HG03139 (cell line): ENCODE measurements at regions not wholly inside any gene's neighbourhood (a gene's known extent, or its start where the extent isn't known, plus 50 kb on each side); places are given as distances from the start of the nearest gene placed in this dataset.
"Not testable (repeated sequence)": the region's sequence is repeated elsewhere in the genome, so short reads cannot be mapped to it uniquely, and the experiment has no call there.

Source experiments
- ATAC-seq: cut with Tn5 transposase; IDR thresholded peaks from one replicate; pipeline ENCODE4 v1.9.1; 2021; ENCODE audit not compliant: unreplicated experiment

DNA sequence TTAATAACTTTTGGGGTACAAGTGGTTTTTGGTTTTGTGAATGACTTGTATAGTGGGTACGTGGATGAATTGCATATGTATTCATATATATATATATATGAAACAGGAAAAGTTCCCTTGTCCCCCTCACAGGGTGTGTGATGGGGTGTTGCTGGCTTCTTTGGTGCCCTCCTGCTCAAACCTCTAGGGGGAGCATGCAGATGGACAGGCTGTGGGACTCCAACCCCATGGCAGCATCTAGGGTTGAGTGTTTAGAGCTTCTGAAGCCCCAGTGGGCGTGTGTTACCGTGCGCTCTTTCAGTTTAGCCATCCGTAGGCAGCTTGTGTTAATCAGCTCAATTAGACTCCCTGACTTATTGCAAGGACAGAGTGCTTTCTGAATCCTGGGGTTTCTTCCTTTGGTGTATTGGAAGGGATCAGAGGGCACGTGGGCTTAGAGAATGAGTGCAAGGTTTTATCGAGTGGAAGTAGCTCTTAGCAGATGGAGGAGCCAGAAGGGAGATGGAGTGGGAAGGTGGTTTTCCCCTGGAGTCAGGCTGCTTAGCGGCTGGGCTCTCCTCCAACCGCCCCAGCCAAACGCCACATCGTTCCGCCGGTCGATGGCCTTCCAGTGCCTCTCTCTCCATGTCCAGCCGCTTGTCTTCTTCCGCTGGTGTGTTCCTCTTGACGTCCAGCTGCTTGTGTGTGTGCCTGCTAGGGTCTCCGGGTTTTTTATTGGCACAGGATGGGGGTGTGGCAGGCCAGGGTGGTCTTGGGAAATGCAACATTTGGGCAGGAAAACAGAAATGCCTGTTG, 674.4 kb upstream of the LCORL start:
- ATAC-seq: no peak

GRCh38 chr4:18691431-18692200, 670.1 kb upstream of the LCORL start:
- no peak for ATAC-seq

DNA sequence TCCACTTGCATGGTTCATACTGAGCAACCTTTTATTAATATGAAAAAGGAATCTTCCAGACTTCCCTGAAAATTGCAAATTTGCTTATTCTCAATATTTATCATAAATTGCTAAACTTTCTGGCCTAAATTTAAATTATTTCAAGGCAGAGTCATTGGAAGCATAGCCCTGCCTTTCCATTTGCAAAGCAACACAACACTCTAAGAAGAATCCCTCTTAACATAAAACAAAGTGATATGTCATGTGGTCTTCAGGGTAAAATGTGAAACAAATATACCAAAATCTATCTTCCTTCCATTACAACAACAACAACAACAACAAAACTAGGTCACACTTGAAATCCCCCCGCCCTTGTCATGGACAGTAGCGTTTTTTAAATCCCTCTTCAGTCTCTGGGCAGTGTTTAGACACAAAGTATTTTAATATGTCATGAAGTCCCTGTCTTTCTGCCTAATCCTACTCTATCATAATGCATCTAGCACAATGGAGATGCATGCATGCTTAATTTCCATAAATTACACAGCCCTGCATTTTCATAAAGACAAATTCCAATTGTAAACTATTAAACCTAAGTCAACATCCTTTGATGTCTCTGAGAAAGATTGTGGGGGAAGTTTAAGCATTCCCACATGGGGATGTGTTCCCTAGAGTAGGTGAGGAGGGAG, 668.9 kb upstream of the LCORL start:
- no peak for ATAC-seq

- ATAC-seq: peak; percentile 76
Observed at GRCh38 chr4:18689308-18690115, 668.0 kb upstream of the LCORL start.

DNA sequence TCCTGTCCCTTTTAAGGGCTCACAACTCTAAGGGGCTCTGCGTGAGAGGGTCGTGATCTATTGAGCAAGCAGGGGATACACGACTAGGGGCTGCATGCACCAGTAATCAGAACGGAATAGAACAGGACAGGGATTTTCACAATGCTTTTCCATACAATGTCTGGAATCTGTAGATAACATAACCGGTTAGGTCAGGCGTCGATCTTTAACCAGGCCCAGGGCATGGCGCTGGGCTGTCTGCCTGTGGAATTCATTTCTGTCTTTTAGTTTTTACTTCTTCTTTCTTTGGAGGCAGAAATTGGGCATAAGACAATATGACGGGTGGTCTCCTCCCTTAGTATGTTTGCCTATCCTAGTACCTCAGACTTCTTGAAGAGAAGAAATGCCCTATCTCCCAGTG, 666.8 kb upstream of the LCORL start:
- not testable (repeated sequence) for ATAC-seq

DNA sequence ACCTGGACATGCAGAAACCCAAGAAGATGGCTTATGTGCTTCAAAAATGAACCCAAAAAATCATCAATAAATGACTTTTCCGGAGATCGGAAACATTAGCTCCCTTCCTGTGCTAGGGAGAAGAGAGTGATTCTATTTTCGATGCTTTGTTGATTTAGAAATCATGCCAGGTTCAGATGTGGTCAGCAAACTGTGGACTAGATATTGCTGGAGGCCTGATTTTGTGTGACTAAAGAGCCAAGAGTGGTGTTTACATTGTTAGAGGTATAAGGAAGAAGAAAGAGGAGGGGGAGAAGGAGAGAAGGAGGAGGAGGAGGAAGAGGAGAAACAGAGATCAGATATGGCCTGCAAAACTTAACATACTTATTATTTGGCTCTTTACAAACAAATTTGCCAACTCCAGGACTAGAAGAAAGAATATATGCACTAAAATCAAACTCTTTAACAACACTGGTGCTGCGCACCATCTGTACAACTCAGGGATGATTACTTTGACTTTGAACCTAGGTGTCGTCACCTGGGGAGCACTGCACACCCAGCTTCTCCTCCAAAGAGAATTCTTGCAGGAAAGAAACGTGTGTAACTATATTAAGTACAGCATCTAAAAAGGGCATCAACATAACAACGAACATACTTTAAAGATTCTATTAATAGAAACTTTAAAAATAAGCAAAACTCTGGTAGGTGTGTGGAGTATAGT, 664.9 kb upstream of the LCORL start:
- ATAC-seq: no peak

GRCh38 chr4:18684932-18685331, 663.4 kb upstream of the LCORL start:
- no peak for ATAC-seq

GRCh38 chr4:18676526-18676915, 655.0 kb upstream of the LCORL start:
- no peak for ATAC-seq

DNA sequence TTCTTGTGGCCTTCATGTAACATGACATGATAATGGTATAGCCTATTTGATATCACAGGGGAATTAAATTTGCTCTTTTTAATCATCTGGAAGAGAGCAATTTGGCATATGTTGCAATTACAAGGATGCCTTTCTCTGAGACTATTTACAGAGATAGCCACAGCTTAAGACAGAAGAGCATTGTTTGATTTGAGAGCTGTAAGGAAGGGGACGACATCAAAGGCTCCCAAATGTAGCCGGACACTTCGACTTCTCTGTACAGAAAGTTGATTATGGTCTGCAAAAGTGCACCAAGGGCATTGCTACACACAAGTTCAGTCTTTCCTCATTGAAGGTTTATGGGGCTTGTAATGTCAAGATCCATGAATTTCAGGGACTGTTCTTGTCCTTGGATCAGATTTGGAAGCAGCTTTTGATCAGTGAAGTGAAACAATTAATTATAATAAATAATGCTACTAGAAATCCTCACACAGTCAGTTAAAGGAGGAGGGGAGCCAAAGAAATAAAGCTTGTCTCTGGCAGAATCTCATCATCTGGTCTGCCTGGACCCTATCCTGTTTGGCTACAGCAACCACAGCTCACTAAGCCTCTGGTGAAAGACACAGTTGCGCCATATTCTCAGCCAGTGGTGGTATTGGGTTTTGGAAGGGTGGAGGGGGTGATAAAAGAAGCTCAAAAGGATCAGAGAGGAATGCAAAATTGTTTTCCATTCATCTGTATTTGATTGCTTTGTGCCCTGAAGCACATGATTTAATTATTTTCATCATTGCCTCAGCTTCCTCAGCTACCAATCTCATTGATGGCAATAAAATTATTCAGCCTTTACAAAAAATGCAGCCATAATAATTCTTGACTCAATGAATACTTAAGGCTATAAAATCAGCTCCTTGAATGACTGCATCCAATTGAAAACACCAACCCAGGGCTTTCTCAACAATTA, 654.3 kb upstream of the LCORL start:
- no peak for ATAC-seq

DNA sequence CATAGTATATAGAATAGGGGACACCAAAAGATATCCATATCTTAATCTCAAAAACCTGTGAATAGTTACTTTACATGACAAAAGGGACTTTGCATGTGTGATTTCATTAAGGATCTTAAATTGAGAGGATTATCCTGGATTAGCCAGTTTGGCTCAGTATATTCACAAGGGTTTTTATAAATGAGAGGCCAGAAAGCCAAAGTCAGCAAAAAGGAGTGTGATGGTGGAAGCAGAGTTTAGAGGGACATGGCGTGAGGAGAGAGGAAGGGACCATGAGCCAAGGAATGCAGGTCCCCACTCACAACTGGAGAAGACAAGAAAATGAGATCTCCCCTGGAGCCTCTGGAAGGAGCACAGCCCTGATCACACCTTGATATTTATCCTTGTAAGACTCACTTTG, 648.5 kb upstream of the LCORL start:
- ATAC-seq: no peak

GRCh38 chr4:18669390-18669789, 647.8 kb upstream of the LCORL start:
- no peak for ATAC-seq

GRCh38 chr4:18666322-18666721, 644.8 kb upstream of the LCORL start:
- no peak for ATAC-seq

DNA sequence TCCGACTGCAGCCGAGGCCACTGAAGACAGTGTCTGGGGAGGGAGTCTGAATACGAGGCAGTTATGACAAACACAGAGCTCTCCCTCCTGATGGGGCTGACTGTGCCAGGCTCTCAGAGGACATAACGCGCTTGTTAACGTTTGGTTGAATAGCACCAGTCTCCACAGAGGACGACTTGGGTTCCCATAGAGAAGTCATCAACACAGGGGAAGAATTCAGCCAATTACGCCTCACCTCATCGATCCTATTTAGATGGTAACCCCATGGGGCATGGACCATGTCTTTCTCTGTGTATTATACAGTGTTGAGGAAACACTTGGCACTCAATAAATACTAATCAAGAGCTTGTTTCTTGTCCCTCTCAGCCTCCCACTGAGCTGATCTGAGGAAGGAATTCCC, 642.6 kb upstream of the LCORL start:
- ATAC-seq: no peak

GRCh38 chr4:18645351-18645750, 623.8 kb upstream of the LCORL start:
- ATAC-seq: no peak

DNA sequence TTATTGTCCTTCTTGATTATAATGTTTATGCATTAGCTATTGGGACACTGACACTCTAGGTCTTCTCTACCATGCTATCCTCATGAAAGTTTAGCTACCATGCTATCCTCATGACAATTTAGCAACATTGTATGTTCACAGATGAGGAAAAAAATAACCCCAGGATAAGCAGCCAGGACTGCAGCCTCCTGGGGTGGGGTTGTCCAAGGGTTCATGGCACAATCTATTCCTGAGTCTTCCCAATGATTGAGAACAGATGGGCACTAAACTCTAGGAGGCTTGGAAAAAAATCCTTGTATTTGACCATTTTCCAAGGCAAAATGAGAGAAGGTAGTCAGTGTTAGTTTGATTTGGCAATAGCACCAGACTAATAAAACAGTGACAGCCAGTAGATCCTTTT, 619.8 kb upstream of the LCORL start:
- no peak for ATAC-seq

- no peak for ATAC-seq
Observed at GRCh38 chr4:18638031-18638430, 616.5 kb upstream of the LCORL start.

GRCh38 chr4:18636001-18636585, 614.5 kb upstream of the LCORL start:
- ATAC-seq: no peak

GRCh38 chr4:18635531-18635930, 614.0 kb upstream of the LCORL start:
- no peak for ATAC-seq

DNA sequence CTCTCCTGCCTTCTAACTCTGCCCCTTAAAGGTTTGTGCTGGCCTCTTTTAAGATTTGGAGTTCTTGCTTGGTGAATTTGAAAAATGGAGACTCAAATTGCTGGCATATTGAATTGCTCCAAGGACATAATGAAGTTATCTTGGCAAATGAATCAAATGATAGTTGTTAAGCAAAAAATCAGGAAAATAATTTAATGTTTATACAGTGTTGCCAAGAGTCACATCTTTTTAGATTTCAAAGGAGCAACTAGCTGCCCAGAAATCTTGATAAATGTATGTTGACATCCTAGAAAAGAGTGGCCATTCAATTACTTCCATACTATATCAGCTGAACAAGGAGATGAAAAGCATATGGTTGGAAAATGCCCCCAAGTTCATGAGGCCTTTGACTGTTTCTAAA, 610.0 kb upstream of the LCORL start:
- ATAC-seq: no peak
